H9 (cell line): ENCODE measurements at regions not wholly inside any gene's neighbourhood (a gene's known extent, or its start where the extent isn't known, plus 50 kb on each side); places are given as distances from the start of the nearest gene placed in this dataset.

ENCODE experiments used
- DNase-seq: peaks from one replicate; pipeline ENCODE4 v3.0.0-alpha.2; 2017
- H2AFZ ChIP-seq: one replicate; pipeline ENCODE4 v1.6.1; 2013; ENCODE audit warnings: mild to moderate bottlenecking, low read length, control low read depth, moderate library complexity
- H2AK5ac ChIP-seq: 2 replicates; pipeline ENCODE4 v1.6.1; 2013; ENCODE audit warnings: low read length, control low read depth, mixed read lengths; ENCODE audit not compliant: insufficient read length
- H2BK120ac ChIP-seq: one replicate; pipeline ENCODE4 v1.6.1; 2013; ENCODE audit warnings: low read depth, mild to moderate bottlenecking, low read length, control low read depth, inconsistent platforms; ENCODE audit not compliant: poor library complexity, severe bottlenecking
- H2BK12ac ChIP-seq: 2 replicates; pipeline ENCODE4 v1.6.1; 2013; ENCODE audit warnings: low read length, control low read depth, mixed read lengths, low read depth; ENCODE audit not compliant: insufficient read length
- H2BK15ac ChIP-seq: 2 replicates; pipeline ENCODE4 v1.6.1; 2013; ENCODE audit warnings: low read depth, low read length, control low read depth
- H2BK20ac ChIP-seq: one replicate; pipeline ENCODE4 v1.6.1; 2013; ENCODE audit warnings: low read depth, mild to moderate bottlenecking, low read length, control low read depth, inconsistent platforms; ENCODE audit not compliant: poor library complexity, severe bottlenecking
- H2BK5ac ChIP-seq: 2 replicates; pipeline ENCODE4 v1.6.1; 2013; ENCODE audit warnings: low read length, control low read depth, mixed read lengths; ENCODE audit not compliant: insufficient read length
- H3K14ac ChIP-seq: 2 replicates; pipeline ENCODE4 v1.6.1; 2013; ENCODE audit warnings: low read length, control low read depth; ENCODE audit not compliant: insufficient read depth
- H3K18ac ChIP-seq: 2 replicates; pipeline ENCODE4 v1.6.1; 2013; ENCODE audit warnings: low read depth, mild to moderate bottlenecking, mixed read lengths, low read length, control low read depth; ENCODE audit not compliant: insufficient read length
- H3K23ac ChIP-seq: 2 replicates; pipeline ENCODE4 v1.6.1; 2013; ENCODE audit warnings: low read length, control low read depth, mixed read lengths, low read depth; ENCODE audit not compliant: insufficient read length
- H3K23me2 ChIP-seq: 2 replicates; pipeline ENCODE4 v1.6.1; 2013; ENCODE audit warnings: low read depth, mild to moderate bottlenecking, mixed read lengths, low read length, control low read depth; ENCODE audit not compliant: insufficient read length, poor library complexity, severe bottlenecking
- H3K27ac ChIP-seq: 2 replicates; pipeline ENCODE4 v1.5.1; 2013; ENCODE audit warnings: low read length, control low read depth, mixed read lengths, low read depth; ENCODE audit not compliant: insufficient read length
- H3K27me3 ChIP-seq: 2 replicates; pipeline ENCODE4 v1.6.1; 2013; ENCODE audit warnings: low read length, control low read depth, inconsistent platforms; ENCODE audit not compliant: insufficient read depth
- H3K4ac ChIP-seq: 2 replicates; pipeline ENCODE4 v1.6.1; 2013; ENCODE audit warnings: low read depth, mild to moderate bottlenecking, control low read depth, inconsistent platforms, low read length, moderate library complexity
- H3K4me1 ChIP-seq: 2 replicates; pipeline ENCODE4 v1.6.1; 2013; ENCODE audit warnings: low read length, control low read depth, inconsistent platforms; ENCODE audit not compliant: insufficient read depth
- H3K4me2 ChIP-seq: 2 replicates; pipeline ENCODE4 v1.6.1; 2013; ENCODE audit warnings: low read length, control low read depth, mixed read lengths; ENCODE audit not compliant: insufficient read length, insufficient read depth
- H3K56ac ChIP-seq: 2 replicates; pipeline ENCODE4 v1.6.1; 2013; ENCODE audit warnings: low read depth, mild to moderate bottlenecking, mixed read lengths, low read length, control low read depth; ENCODE audit not compliant: insufficient read length
- H3K79me1 ChIP-seq: 2 replicates; pipeline ENCODE4 v1.6.1; 2013; ENCODE audit warnings: low read depth, mild to moderate bottlenecking, moderate library complexity, low read length, control low read depth, inconsistent platforms; ENCODE audit not compliant: insufficient read depth, poor library complexity, severe bottlenecking
- H3K79me2 ChIP-seq: 2 replicates; pipeline ENCODE4 v1.6.1; 2013; ENCODE audit warnings: low read length, control low read depth, inconsistent platforms; ENCODE audit not compliant: insufficient read depth
- H3K9ac ChIP-seq: 2 replicates; pipeline ENCODE4 v1.6.1; 2013; ENCODE audit warnings: low read length, control low read depth, mixed read lengths; ENCODE audit not compliant: insufficient read length; ENCODE audit errors: extremely low read depth
- H3K9me3 ChIP-seq: one replicate; pipeline ENCODE4 v1.6.1; 2013; ENCODE audit warnings: low read depth, low read length, inconsistent platforms; ENCODE audit not compliant: control insufficient read depth
- H3T11ph ChIP-seq: one replicate; pipeline ENCODE4 v1.6.1; 2013; ENCODE audit warnings: mild to moderate bottlenecking, low read length, control low read depth, inconsistent platforms
- H4K20me1 ChIP-seq: one replicate; pipeline ENCODE4 v1.6.1; 2013; ENCODE audit not compliant: control insufficient read depth, insufficient read length, insufficient read depth
- H4K5ac ChIP-seq: 2 replicates; pipeline ENCODE4 v1.6.1; 2013; ENCODE audit warnings: low read depth, mild to moderate bottlenecking, mixed read lengths, low read length, control low read depth; ENCODE audit not compliant: insufficient read length
- H4K8ac ChIP-seq: replicated peaks from 2 replicates; pipeline ENCODE4 v1.6.1; 2013; ENCODE audit warnings: low read length, control low read depth, mixed read lengths, low read depth; ENCODE audit not compliant: insufficient read length
- H4K91ac ChIP-seq: 2 replicates; pipeline ENCODE4 v1.6.1; 2013; ENCODE audit warnings: low read depth, mild to moderate bottlenecking, moderate library complexity, mixed read lengths, low read length, control low read depth; ENCODE audit not compliant: insufficient read length
- H3K27ac Mint-ChIP-seq, 3 experiments: 2 replicates in 2 of 3; 3 replicates in 1 of 3; pipeline ENCODE4 v1.8.0; 2020 to 2021; ENCODE audit warnings: mixed read lengths in 3 of 3, mild to moderate bottlenecking in 1 of 3, moderate library complexity in 1 of 3
- H3K27me3 Mint-ChIP-seq: 2 replicates; pipeline ENCODE4 v1.8.0; 2021; ENCODE audit warnings: low read depth, mild to moderate bottlenecking, moderate library complexity, mixed read lengths
- H3K36me3 Mint-ChIP-seq, 3 experiments: 2 replicates in 2 of 3; 3 replicates in 1 of 3; pipeline ENCODE4 v1.8.0; 2020 to 2021; ENCODE audit warnings: low read depth in 3 of 3, mixed read lengths in 3 of 3; ENCODE audit not compliant: insufficient read depth in 1 of 3
- H3K4me1 Mint-ChIP-seq, 2 experiments: 2 replicates each; pipeline ENCODE4 v1.8.0; 2020; ENCODE audit warnings: mixed read lengths in 2 of 2
- H3K4me3 Mint-ChIP-seq, 2 experiments: 2 replicates in 1 of 2; 3 replicates in 1 of 2; pipeline ENCODE4 v1.8.0; 2020 to 2021; ENCODE audit warnings: mild to moderate bottlenecking in 2 of 2, mixed read lengths in 2 of 2, moderate library complexity in 1 of 2
- H3K9me3 Mint-ChIP-seq, 2 experiments: 2 replicates in 1 of 2; 3 replicates in 1 of 2; pipeline ENCODE4 v1.8.0; 2020; ENCODE audit warnings: mild to moderate bottlenecking in 2 of 2, mixed read lengths in 2 of 2, moderate library complexity in 1 of 2
- TF ChIP-seq, protein P1 (sequence below): fragments of 200-600 bp; sonication (generic); conservative IDR thresholded peaks from 3 replicates; pipeline ENCODE4 v1.8.0; 2021; ENCODE audit warnings: antibody characterized with exemption, mild to moderate bottlenecking

DNA sequence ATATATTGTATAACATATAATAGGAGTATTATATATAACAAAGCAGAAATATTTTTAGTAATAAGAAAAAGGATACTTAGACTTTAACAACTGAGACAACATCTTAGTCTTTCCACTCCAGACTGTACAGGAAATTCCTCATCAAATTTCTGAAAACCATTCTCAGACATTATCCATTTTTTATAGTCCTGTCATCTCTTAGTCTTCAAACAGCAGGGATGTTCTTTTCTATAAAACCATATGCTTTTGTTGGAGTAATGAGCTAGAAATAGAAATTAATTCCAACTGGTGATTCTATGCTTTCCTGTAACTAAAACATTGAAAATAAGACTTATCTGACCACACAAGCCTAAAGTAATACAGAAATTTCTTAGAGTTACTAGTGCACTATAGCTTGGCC is 82.2 kb upstream of the CSNK1A1L start:
- H3K9me3 Mint-ChIP-seq, result peaks cover 7% of the 10 kb centered on the region in 2 experiments; a peak in 3 of 5 replicates
- H3K4ac ChIP-seq, result no peak overlapping the region
- H3K27ac Mint-ChIP-seq, result no peak overlapping the region
- H3K56ac ChIP-seq, result no peak overlapping the region
- no peak overlapping the region for H2BK120ac ChIP-seq
- no peaks in the 10 kb centered on the region for H3K27me3 Mint-ChIP-seq
- no peaks in the 10 kb centered on the region for H3K27me3 ChIP-seq
- H2BK15ac ChIP-seq, result no peak overlapping the region
- TF ChIP-seq, protein P1, sequence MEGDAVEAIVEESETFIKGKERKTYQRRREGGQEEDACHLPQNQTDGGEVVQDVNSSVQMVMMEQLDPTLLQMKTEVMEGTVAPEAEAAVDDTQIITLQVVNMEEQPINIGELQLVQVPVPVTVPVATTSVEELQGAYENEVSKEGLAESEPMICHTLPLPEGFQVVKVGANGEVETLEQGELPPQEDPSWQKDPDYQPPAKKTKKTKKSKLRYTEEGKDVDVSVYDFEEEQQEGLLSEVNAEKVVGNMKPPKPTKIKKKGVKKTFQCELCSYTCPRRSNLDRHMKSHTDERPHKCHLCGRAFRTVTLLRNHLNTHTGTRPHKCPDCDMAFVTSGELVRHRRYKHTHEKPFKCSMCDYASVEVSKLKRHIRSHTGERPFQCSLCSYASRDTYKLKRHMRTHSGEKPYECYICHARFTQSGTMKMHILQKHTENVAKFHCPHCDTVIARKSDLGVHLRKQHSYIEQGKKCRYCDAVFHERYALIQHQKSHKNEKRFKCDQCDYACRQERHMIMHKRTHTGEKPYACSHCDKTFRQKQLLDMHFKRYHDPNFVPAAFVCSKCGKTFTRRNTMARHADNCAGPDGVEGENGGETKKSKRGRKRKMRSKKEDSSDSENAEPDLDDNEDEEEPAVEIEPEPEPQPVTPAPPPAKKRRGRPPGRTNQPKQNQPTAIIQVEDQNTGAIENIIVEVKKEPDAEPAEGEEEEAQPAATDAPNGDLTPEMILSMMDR, result no peak
- no peak overlapping the region for H3K27ac ChIP-seq
- H2BK20ac ChIP-seq, result no peak overlapping the region
- H3K36me3 Mint-ChIP-seq, result no peaks in the 10 kb centered on the region; a peak in 1 of 7 replicates
- DNase-seq, result no peak
- no peak overlapping the region for H4K91ac ChIP-seq
- H3T11ph ChIP-seq, result no peak overlapping the region
- H4K8ac ChIP-seq, result no peak overlapping the region
- no peak overlapping the region for H2AFZ ChIP-seq
- H3K14ac ChIP-seq, result no peak overlapping the region
- no peaks in the 10 kb centered on the region for H4K20me1 ChIP-seq
- no peak overlapping the region for H3K23ac ChIP-seq
- no peaks in the 10 kb centered on the region for H3K79me2 ChIP-seq
- no peaks in the 10 kb centered on the region for H3K9me3 ChIP-seq
- H3K4me3 Mint-ChIP-seq, result no peak overlapping the region
- H3K23me2 ChIP-seq, result no peaks in the 10 kb centered on the region
- no peak overlapping the region for H3K4me2 ChIP-seq
- H2BK12ac ChIP-seq, result no peak overlapping the region
- H2AK5ac ChIP-seq, result no peak overlapping the region
- no peaks in the 10 kb centered on the region; a peak in 1 of 4 replicates for H3K4me1 Mint-ChIP-seq
- H2BK5ac ChIP-seq, result no peak overlapping the region
- no peak overlapping the region for H4K5ac ChIP-seq
- no peaks in the 10 kb centered on the region for H3K4me1 ChIP-seq
- no peaks in the 10 kb centered on the region for H3K79me1 ChIP-seq
- no peak overlapping the region for H3K9ac ChIP-seq
- no peak overlapping the region for H3K18ac ChIP-seq
